ENCODE measurements at regions not wholly inside any gene's neighbourhood (a gene's known extent, or its start where the extent isn't known, plus 50 kb on each side); places are given as distances from the start of the nearest gene placed in this dataset.

GRCh38 chr2:118183381-118183780 lies 95.1 kb downstream of the INSIG2 start:
- no peak for ATAC-seq (ENCODE audit: poor library complexity)
- intact Hi-C loops (cut with DNase I, micrococcal nuclease): loop anchor here in 1 of 2 experiments (10.0 kb wide), 3 partner anchors 89 to 369 kb away; partner anchors contain the start of genes CCDC93 and DDX18
- TF ChIP-seq, protein P1, sequence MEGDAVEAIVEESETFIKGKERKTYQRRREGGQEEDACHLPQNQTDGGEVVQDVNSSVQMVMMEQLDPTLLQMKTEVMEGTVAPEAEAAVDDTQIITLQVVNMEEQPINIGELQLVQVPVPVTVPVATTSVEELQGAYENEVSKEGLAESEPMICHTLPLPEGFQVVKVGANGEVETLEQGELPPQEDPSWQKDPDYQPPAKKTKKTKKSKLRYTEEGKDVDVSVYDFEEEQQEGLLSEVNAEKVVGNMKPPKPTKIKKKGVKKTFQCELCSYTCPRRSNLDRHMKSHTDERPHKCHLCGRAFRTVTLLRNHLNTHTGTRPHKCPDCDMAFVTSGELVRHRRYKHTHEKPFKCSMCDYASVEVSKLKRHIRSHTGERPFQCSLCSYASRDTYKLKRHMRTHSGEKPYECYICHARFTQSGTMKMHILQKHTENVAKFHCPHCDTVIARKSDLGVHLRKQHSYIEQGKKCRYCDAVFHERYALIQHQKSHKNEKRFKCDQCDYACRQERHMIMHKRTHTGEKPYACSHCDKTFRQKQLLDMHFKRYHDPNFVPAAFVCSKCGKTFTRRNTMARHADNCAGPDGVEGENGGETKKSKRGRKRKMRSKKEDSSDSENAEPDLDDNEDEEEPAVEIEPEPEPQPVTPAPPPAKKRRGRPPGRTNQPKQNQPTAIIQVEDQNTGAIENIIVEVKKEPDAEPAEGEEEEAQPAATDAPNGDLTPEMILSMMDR (IDR thresholded peaks at IDR 0.05): no peak
- H3K36me3 ChIP-seq (ENCODE audit: insufficient read depth, low read length): no peaks in the 10 kb centered on the region
- POLR2A ChIA-PET: no interaction called here
- H3K4me3 ChIP-seq (ENCODE audit: low read length): no peak overlapping the region
- H3K9me3 ChIP-seq (ENCODE audit: control insufficient read depth in 1 of 2, insufficient read depth in 1 of 2, low read length in 2 of 2): no peaks in the 10 kb centered on the region
- peaks cover 9% of the 10 kb centered on the region for H3K36me3 Mint-ChIP-seq (ENCODE audit: low read depth)
- H3K27me3 ChIP-seq (ENCODE audit: control insufficient read depth in 1 of 2, insufficient read depth in 2 of 2, low read length in 2 of 2): no peaks in the 10 kb centered on the region
- CTCF ChIA-PET: no interaction called here
- DNase-seq: no peak
- H3K27ac ChIP-seq (ENCODE audit: low read depth in 1 of 2, low read length in 2 of 2): no peak overlapping the region
- peaks cover 18% of the 10 kb centered on the region for H3K4me1 ChIP-seq (ENCODE audit: insufficient read depth, low read length)
- H3K4me1 Mint-ChIP-seq (ENCODE audit: low read depth): peaks cover 16% of the 10 kb centered on the region
- no peak overlapping the region for H3K4me3 Mint-ChIP-seq
- H3K27me3 Mint-ChIP-seq: peaks cover 5% of the 10 kb centered on the region
- no peak overlapping the region for H3K27ac Mint-ChIP-seq
- H3K9me3 Mint-ChIP-seq: no peaks in the 10 kb centered on the region

DNA sequence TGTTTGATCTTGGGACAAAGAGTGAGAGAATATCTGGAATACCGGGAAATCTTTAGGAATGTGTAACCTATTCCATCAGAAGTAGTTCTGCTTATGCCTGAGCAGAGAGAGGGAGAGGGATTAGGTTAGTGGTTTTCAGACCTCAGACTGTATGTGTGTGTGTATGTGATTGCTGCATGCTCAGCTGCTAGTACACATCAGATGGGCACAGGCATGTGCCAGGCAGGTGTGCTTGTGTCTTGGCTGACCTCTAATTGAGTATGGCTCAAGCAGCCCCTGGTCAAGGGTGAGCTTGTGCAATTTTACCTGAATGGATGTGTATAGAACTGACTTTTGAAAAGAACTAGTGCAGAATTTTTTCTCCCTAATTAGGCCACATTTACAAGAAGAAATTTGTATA lies 91.2 kb downstream of the INSIG2 start:
- ATAC-seq (ENCODE audit: poor library complexity) (no peak), DNase-seq (no peak)
- Histone ChIP-seq H3K4me1 (ENCODE audit: insufficient read depth, low read length) (peaks cover 5% of the 10 kb centered on the region), H3K9me3 (ENCODE audit: control insufficient read depth in 1 of 2, insufficient read depth in 1 of 2, low read length in 2 of 2) (no peaks in the 10 kb centered on the region), H3K36me3 (ENCODE audit: insufficient read depth, low read length) (no peaks in the 10 kb centered on the region), H3K4me3 (ENCODE audit: low read length) (no peak overlapping the region), H3K27ac (ENCODE audit: low read depth in 1 of 2, low read length in 2 of 2) (no peak overlapping the region), H3K27me3 (ENCODE audit: control insufficient read depth in 1 of 2, insufficient read depth in 2 of 2, low read length in 2 of 2) (no peaks in the 10 kb centered on the region)
- Mint-ChIP-seq H3K36me3 (ENCODE audit: low read depth) (no peaks in the 10 kb centered on the region), H3K4me3 (no peak overlapping the region), H3K27ac (no peak overlapping the region), H3K4me1 (ENCODE audit: low read depth) (no peaks in the 10 kb centered on the region), H3K9me3 (no peaks in the 10 kb centered on the region), H3K27me3 (peaks cover 5% of the 10 kb centered on the region)
- ChIA-PET POLR2A (no interaction called here), CTCF (no interaction called here)
- TF ChIP-seq, protein P1 (IDR thresholded peaks at IDR 0.05): no peak
- intact Hi-C loops (cut with DNase I, micrococcal nuclease): no loop called here

DNA sequence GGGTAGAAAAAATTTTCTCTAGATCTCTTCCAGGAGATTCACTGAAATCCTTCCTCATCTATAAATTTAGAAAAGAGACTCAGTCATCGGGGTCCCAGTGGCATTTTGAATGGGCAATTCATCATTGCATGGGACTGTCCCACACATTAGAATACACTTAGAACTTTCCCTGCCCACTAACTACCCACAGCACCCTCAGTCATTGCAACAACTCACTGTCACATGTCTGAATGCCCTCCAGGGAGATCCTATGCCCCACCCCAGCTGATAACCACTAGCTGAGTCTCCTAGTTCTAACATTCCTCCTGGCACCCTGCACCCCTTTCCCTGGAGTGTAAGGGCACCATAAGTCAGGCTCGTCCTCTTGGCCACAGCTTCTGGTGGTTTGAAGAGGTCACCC lies 89.6 kb downstream of the INSIG2 start:
- intact Hi-C loops (cut with DNase I, micrococcal nuclease): no loop called here
- H3K4me1 ChIP-seq (ENCODE audit: insufficient read depth, low read length): peaks cover 5% of the 10 kb centered on the region
- peaks cover 5% of the 10 kb centered on the region for H3K27me3 Mint-ChIP-seq

More for the DNA sequence above, 89.6 kb downstream of the INSIG2 start:
- Histone ChIP-seq H3K36me3 (ENCODE audit: insufficient read depth, low read length) (no peaks in the 10 kb centered on the region), H3K27me3 (ENCODE audit: control insufficient read depth in 1 of 2, insufficient read depth in 2 of 2, low read length in 2 of 2) (no peaks in the 10 kb centered on the region), H3K4me3 (ENCODE audit: low read length) (no peak overlapping the region), H3K27ac (ENCODE audit: low read depth in 1 of 2, low read length in 2 of 2) (no peak overlapping the region), H3K9me3 (ENCODE audit: control insufficient read depth in 1 of 2, insufficient read depth in 1 of 2, low read length in 2 of 2) (no peaks in the 10 kb centered on the region)
- DNase-seq (no peak), ATAC-seq (ENCODE audit: poor library complexity) (no peak)
- Mint-ChIP-seq H3K9me3 (no peaks in the 10 kb centered on the region), H3K36me3 (ENCODE audit: low read depth) (no peaks in the 10 kb centered on the region), H3K27ac (no peak overlapping the region), H3K4me1 (ENCODE audit: low read depth) (no peaks in the 10 kb centered on the region), H3K4me3 (no peak overlapping the region)
- TF ChIP-seq, protein P1 (IDR thresholded peaks at IDR 0.05): no peak
- ChIA-PET POLR2A (interaction anchor here (0.6 kb wide), 1 partner anchor 9 kb away, joined by 3 read pairs; no protein-coding TSS in a partner anchor), CTCF (no interaction called here)
